Mucosa of descending colon (tissue), 3 donors: ENCODE measurements at regions not wholly inside any gene's neighbourhood (a gene's known extent, or its start where the extent isn't known, plus 50 kb on each side); places are given as distances from the start of the nearest gene placed in this dataset.

Experiments used
- ATAC-seq: fragments of 200-7000 bp; cut with Tn5 transposase; one replicate; pipeline ENCODE4 v1.9.1; 2020; ENCODE audit warnings: mild to moderate bottlenecking, moderate library complexity
- DNase-seq, 3 donors: peaks; one replicate each; pipeline ENCODE4 v3.0.0-alpha.2; 2020
- H3K36me3 ChIP-seq: fragments of 200-600 bp; one replicate; pipeline ENCODE4 v1.8.0; 2021; ENCODE audit warnings: low read depth, mild to moderate bottlenecking
- H3K4me1 ChIP-seq: fragments of 200-600 bp; one replicate; pipeline ENCODE4 v1.8.0; 2021; ENCODE audit warnings: low read depth, mild to moderate bottlenecking
- H3K4me3 ChIP-seq: fragments of 200-600 bp; one replicate; pipeline ENCODE4 v1.8.0; 2021; ENCODE audit warnings: mild to moderate bottlenecking
- H3K9me3 ChIP-seq: fragments of 200-600 bp; one replicate; pipeline ENCODE4 v1.8.0; 2021; ENCODE audit warnings: mild to moderate bottlenecking
- CTCF ChIP-seq: fragments of 200-600 bp; IDR thresholded peaks from one replicate; pipeline ENCODE4 v1.8.0; 2022; ENCODE audit warnings: antibody characterized with exemption, mild to moderate bottlenecking
- intact Hi-C, 2 donors: fragments of 100-400 bp; cut with DNase I in 1 of 2; cut with micrococcal nuclease in 1 of 2; formaldehyde crosslinking; loops; one replicate each; pipeline versions ENCODE4 v1.11.0 to v1.11.1; 2022; cut with DNase I, micrococcal nuclease
- donor health status: DM: no; HTN: no; CAD: no; lungs with moderate emphysema.
- donor health status: DM: no; HTN: no; CAD: no.
- donor health status: DM: no; HTN: yes; CAD: no.

- no peak for ATAC-seq
- Histone ChIP-seq H3K9me3 (no peaks in the 10 kb centered on the region), H3K36me3 (no peaks in the 10 kb centered on the region), H3K4me3 (no peak overlapping the region), H3K4me1 (no peaks in the 10 kb centered on the region)
- intact Hi-C loops, result loop anchor here in 1 of 2 donors (10.0 kb wide), 1 partner anchor 1237 kb away; the partner anchor contains the start of gene COL12A1
- no peak for DNase-seq
- no peak for TF ChIP-seq CTCF
Measured at GRCh38 chr6:73968221-73968757, 272.3 kb downstream of the CD109 start.

- Histone ChIP-seq H3K9me3 (no peaks in the 10 kb centered on the region), H3K36me3 (no peaks in the 10 kb centered on the region), H3K4me1 (no peaks in the 10 kb centered on the region), H3K4me3 (no peak overlapping the region)
- TF ChIP-seq CTCF, result no peak
- DNase-seq (no peak), ATAC-seq (no peak)
- intact Hi-C loops, result loop anchor here in 1 of 2 donors (10.0 kb wide), 1 partner anchor 1239 kb away; the partner anchor contains the start of gene COL12A1
Measured at GRCh38 chr6:73965539-73966029, 269.6 kb downstream of the CD109 start.

GRCh38 chr6:73964241-73964854 is 268.3 kb downstream of the CD109 start:
- ATAC-seq, result no peak
- Histone ChIP-seq H3K4me3 (no peak overlapping the region), H3K9me3 (no peaks in the 10 kb centered on the region), H3K36me3 (no peaks in the 10 kb centered on the region), H3K4me1 (no peaks in the 10 kb centered on the region)
- TF ChIP-seq CTCF, result no peak
- no peak for DNase-seq
- intact Hi-C loops, result loop anchor here in 1 of 2 donors (10.0 kb wide), 1 partner anchor 1240 kb away; the partner anchor contains the start of gene COL12A1

- no peaks in the 10 kb centered on the region for H3K9me3 ChIP-seq
- intact Hi-C loops, result loop anchor here in 1 of 2 donors (10.0 kb wide), 1 partner anchor 1242 kb away; the partner anchor contains the start of gene COL12A1
- no peak for TF ChIP-seq CTCF
- H3K36me3 ChIP-seq, result no peaks in the 10 kb centered on the region
- no peak overlapping the region for H3K4me3 ChIP-seq
- DNase-seq (no peak), ATAC-seq (no peak)
- no peaks in the 10 kb centered on the region for H3K4me1 ChIP-seq
Measured at GRCh38 chr6:73962884-73963283, 266.9 kb downstream of the CD109 start.

- Histone ChIP-seq H3K9me3 (no peaks in the 10 kb centered on the region), H3K4me3 (no peak overlapping the region), H3K4me1 (no peaks in the 10 kb centered on the region), H3K36me3 (no peaks in the 10 kb centered on the region)
- intact Hi-C loops, result no loop called here
- DNase-seq (no peak), ATAC-seq (no peak)
- TF ChIP-seq CTCF, result no peak
Measured at GRCh38 chr6:73956305-73956704, 260.3 kb downstream of the CD109 start.
